Stomach smooth muscle (tissue), 2 donors: ENCODE measurements at regions not wholly inside any gene's neighbourhood (a gene's known extent, or its start where the extent isn't known, plus 50 kb on each side); places are given as distances from the start of the nearest gene placed in this dataset.

Experiments used
- H3K27ac ChIP-seq: one replicate; pipeline ENCODE4 v1.7.0; 2013; ENCODE audit warnings: mild to moderate bottlenecking, low read length, inconsistent platforms
- H3K27me3 ChIP-seq, 2 donors: one replicate each; pipeline ENCODE4 v1.7.0; 2013; ENCODE audit warnings: low read length in 2 of 2; ENCODE audit not compliant: insufficient read depth in 2 of 2, control insufficient read depth in 1 of 2
- H3K36me3 ChIP-seq, 2 donors: one replicate each; pipeline ENCODE4 v1.7.0; 2013; ENCODE audit warnings: low read length in 2 of 2; ENCODE audit not compliant: control insufficient read depth in 2 of 2, insufficient read depth in 2 of 2
- H3K4me1 ChIP-seq: one replicate; pipeline ENCODE4 v1.7.0; 2013; ENCODE audit warnings: low read length; ENCODE audit not compliant: control insufficient read depth, insufficient read depth
- H3K4me3 ChIP-seq, 2 donors: one replicate each; pipeline ENCODE4 v1.7.0; 2013; ENCODE audit warnings: low read length in 2 of 2
- H3K9ac ChIP-seq, 2 donors: one replicate each; pipeline ENCODE4 v1.7.0; 2013; ENCODE audit warnings: low read length in 2 of 2, mild to moderate bottlenecking in 1 of 2
- H3K9me3 ChIP-seq, 2 donors: one replicate each; pipeline ENCODE4 v1.7.0; 2013; ENCODE audit warnings: low read length in 2 of 2; ENCODE audit not compliant: control insufficient read depth in 2 of 2
- donor health status: healthy.
- donor health status: Pancreatic carcinoma.

- Histone ChIP-seq H3K4me1 (no peaks in the 10 kb centered on the region), H3K4me3 (no peak overlapping the region), H3K27ac (no peak overlapping the region), H3K9ac (no peak overlapping the region), H3K36me3 (no peaks in the 10 kb centered on the region), H3K9me3 (no peaks in the 10 kb centered on the region), H3K27me3 (no peaks in the 10 kb centered on the region)
Observed at GRCh38 chr14:28542040-28542439, 224.5 kb upstream of the FOXG1 start.

DNA sequence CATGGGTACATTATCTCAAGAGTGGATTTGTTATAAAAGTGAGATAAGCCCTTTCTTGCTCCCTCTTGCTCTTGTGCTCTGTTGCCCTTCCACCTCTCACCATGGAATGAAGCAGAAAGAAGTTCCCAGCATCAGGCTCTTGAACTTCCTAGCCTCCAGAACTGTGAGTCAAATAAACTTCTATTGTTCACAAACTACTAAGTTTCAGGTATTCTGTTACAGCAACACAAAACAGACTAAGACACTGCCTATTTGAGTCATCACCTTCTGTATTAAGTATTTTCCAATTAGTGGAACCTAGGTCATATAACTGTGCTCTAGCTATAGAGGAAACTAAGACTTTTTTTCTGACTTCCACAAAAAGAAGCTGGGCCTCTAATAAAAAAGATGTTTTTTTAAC is 201.2 kb upstream of the FOXG1 start:
- H3K9me3 ChIP-seq = no peaks in the 10 kb centered on the region
- H3K36me3 ChIP-seq = no peaks in the 10 kb centered on the region
- no peak overlapping the region for H3K4me3 ChIP-seq
- no peaks in the 10 kb centered on the region for H3K4me1 ChIP-seq
- H3K27ac ChIP-seq = no peak overlapping the region
- H3K9ac ChIP-seq = no peak overlapping the region
- no peaks in the 10 kb centered on the region for H3K27me3 ChIP-seq

GRCh38 chr14:28570391-28570790 is 196.2 kb upstream of the FOXG1 start:
- H3K4me3 ChIP-seq = no peak overlapping the region
- no peaks in the 10 kb centered on the region for H3K36me3 ChIP-seq
- no peaks in the 10 kb centered on the region for H3K4me1 ChIP-seq
- no peak overlapping the region for H3K27ac ChIP-seq
- H3K9me3 ChIP-seq = peaks cover 4% of the 10 kb centered on the region in 2 donors
- H3K27me3 ChIP-seq = no peaks in the 10 kb centered on the region
- no peak overlapping the region for H3K9ac ChIP-seq

DNA sequence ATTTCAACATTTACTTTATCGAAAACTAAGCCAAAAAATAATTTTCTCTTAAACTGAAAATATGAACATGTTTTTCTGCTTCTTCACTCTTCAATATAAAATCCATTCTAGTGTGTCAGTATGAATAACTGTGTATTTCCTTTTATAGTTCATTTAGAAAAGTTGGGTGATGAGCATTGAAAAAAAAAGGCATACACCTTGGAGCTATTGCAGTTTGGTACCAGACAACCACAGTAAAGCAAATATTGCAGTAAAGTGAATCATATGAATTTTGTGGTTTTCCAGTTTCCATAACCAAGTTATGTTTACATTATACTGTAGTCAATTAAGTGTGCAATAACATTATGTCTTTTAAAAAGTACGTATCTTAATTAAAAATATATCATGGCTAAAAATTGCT is 195.0 kb upstream of the FOXG1 start:
- Histone ChIP-seq H3K4me1 (no peaks in the 10 kb centered on the region), H3K9ac (no peak overlapping the region), H3K4me3 (no peak overlapping the region), H3K27me3 (no peaks in the 10 kb centered on the region), H3K27ac (no peak overlapping the region), H3K9me3 (peaks cover 4% of the 10 kb centered on the region in 2 donors), H3K36me3 (no peaks in the 10 kb centered on the region)

DNA sequence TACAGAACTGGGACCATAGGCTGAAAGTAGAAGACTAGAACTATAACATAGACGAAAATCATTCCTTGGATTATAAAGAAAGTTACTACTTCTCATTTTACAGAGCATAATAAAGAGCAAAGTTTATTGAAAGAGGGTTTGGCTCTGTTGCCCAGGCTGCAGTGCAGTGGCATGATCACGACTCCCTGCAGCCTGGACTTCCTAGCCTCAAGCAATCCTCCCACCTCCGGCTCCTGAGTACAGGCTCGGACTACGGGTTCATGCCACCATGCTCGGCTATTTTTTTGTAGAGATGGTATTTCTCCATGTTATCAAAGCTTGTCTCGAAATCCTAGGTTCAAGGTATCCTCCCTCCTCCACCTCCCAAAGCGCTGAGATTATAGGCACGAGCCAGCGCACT is 190.1 kb upstream of the FOXG1 start:
- Histone ChIP-seq H3K27me3 (no peaks in the 10 kb centered on the region), H3K4me3 (no peak overlapping the region), H3K4me1 (no peaks in the 10 kb centered on the region), H3K36me3 (no peaks in the 10 kb centered on the region), H3K27ac (no peak overlapping the region), H3K9me3 (peaks cover 4% of the 10 kb centered on the region in 2 donors), H3K9ac (no peak overlapping the region)

GRCh38 chr14:28577187-28577586 is 189.4 kb upstream of the FOXG1 start:
- Histone ChIP-seq H3K27ac (no peak overlapping the region), H3K9me3 (peaks cover 4% of the 10 kb centered on the region in 2 donors), H3K27me3 (no peaks in the 10 kb centered on the region), H3K4me1 (no peaks in the 10 kb centered on the region), H3K9ac (no peak overlapping the region), H3K36me3 (no peaks in the 10 kb centered on the region), H3K4me3 (no peak overlapping the region)

DNA sequence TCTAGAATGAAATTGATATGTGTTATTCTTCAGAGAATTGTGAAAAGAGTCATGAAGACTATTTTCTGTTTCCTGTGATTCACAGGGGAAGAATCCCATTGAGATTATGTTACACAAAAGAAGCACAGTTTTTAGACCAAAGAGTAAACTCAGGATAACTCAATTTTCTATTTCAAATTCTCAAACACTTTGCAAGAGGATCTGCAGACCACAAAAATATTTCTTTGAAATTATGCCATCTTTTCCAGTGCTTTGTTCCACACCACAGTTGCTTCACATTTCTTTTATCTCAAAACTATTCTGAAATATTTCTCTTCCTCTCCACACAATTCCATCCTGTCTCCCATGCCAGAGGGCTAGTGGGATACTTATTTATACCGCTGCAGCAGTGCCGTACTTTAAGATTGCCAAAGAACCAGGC is 188.9 kb upstream of the FOXG1 start:
- no peak overlapping the region for H3K9ac ChIP-seq
- no peaks in the 10 kb centered on the region for H3K4me1 ChIP-seq
- no peaks in the 10 kb centered on the region for H3K36me3 ChIP-seq
- peaks cover under 1 to 4% of the 10 kb centered on the region in 2 donors for H3K9me3 ChIP-seq
- no peak overlapping the region for H3K27ac ChIP-seq
- no peak overlapping the region for H3K4me3 ChIP-seq
- no peaks in the 10 kb centered on the region for H3K27me3 ChIP-seq

DNA sequence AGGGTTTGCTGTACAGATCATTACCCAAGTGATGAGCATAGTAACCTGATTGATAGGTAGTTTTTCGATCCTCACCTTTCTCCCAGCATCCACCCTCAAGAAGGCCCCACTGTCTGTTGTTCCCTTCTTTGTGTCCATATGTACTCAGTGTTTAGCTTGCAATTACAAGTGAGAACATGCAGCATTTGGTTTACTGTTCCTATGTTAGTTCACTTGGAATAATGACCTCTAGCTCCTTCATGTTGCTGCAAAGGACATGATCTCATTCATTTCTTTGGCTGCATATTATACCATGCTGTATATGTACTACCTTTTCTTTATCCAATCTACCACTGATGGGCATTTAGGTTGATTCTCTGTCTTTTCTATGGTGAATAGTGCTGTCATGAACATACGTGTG is 181.6 kb upstream of the FOXG1 start:
- Histone ChIP-seq H3K27ac (no peak overlapping the region), H3K4me1 (no peaks in the 10 kb centered on the region), H3K27me3 (no peaks in the 10 kb centered on the region), H3K9me3 (no peaks in the 10 kb centered on the region), H3K36me3 (no peaks in the 10 kb centered on the region), H3K4me3 (no peak overlapping the region), H3K9ac (no peak overlapping the region)

DNA sequence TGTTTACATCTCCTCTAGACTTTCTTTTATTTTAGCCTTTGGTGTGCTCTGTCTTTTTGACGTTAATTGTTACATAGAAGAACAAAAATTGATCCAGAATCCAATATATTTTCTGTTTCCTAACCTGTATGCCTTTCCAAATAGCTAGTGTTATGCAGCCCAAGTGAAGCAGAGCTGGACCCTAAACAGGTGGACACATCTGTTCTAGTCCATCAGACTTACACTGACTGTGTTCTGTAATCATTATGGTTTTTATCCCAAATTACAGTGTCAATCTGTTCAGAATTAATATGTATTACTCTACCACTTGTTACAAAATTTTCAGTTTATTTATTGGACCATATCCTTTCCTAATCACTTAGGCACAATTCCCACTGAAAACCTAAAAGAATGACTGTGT is 176.8 kb upstream of the FOXG1 start:
- Histone ChIP-seq H3K27ac (no peak overlapping the region), H3K9me3 (no peaks in the 10 kb centered on the region), H3K27me3 (no peaks in the 10 kb centered on the region), H3K4me1 (no peaks in the 10 kb centered on the region), H3K9ac (no peak overlapping the region), H3K4me3 (no peak overlapping the region), H3K36me3 (no peaks in the 10 kb centered on the region)

- H3K36me3 ChIP-seq = no peaks in the 10 kb centered on the region
- H3K27ac ChIP-seq = no peak overlapping the region
- no peaks in the 10 kb centered on the region for H3K9me3 ChIP-seq
- H3K27me3 ChIP-seq = no peaks in the 10 kb centered on the region
- H3K4me3 ChIP-seq = no peak overlapping the region
- no peaks in the 10 kb centered on the region for H3K4me1 ChIP-seq
- no peak overlapping the region for H3K9ac ChIP-seq
Observed at GRCh38 chr14:28596391-28596790, 170.2 kb upstream of the FOXG1 start.

GRCh38 chr14:28599191-28599590 is 167.4 kb upstream of the FOXG1 start:
- Histone ChIP-seq H3K4me3 (no peak overlapping the region), H3K27me3 (no peaks in the 10 kb centered on the region), H3K27ac (no peak overlapping the region), H3K9me3 (no peaks in the 10 kb centered on the region), H3K4me1 (no peaks in the 10 kb centered on the region), H3K9ac (no peak overlapping the region), H3K36me3 (no peaks in the 10 kb centered on the region)

DNA sequence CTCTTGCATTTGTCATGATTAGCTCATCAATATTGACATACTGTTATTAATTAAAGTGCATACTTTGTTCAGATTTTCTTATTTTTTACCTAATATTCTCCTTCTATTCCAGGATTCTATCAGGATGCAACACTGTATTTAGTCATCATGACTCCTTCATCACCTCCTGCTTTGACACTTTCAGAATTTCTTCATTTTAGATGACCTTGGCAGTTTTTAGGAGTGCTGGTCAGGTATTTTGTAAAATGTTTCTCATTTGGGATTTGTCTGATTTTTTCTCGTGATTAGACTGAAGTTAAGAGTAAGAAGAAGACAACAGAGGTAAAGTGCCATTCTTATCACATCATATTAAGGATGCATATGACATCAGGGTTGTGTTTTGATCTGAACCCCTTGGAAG is 167.0 kb upstream of the FOXG1 start:
- no peak overlapping the region for H3K4me3 ChIP-seq
- H3K36me3 ChIP-seq = no peaks in the 10 kb centered on the region
- no peaks in the 10 kb centered on the region for H3K27me3 ChIP-seq
- no peak overlapping the region for H3K9ac ChIP-seq
- no peaks in the 10 kb centered on the region for H3K9me3 ChIP-seq
- no peak overlapping the region for H3K27ac ChIP-seq
- no peaks in the 10 kb centered on the region for H3K4me1 ChIP-seq
